SK-N-MC (cell line): ENCODE measurements at regions not wholly inside any gene's neighbourhood (a gene's known extent, or its start where the extent isn't known, plus 50 kb on each side); places are given as distances from the start of the nearest gene placed in this dataset.
"Not testable (repeated sequence)": the region's sequence is repeated elsewhere in the genome, so short reads cannot be mapped to it uniquely, and the experiment has no call there.

Source experiments
- EZH2 ChIP-seq: fragments of 200-600 bp; sonication (generic); IDR thresholded peaks from one replicate; pipeline ENCODE4 v1.6.1; 2017; ENCODE audit warnings: antibody characterized with exemption
- FOXP2 ChIP-seq: optimal IDR thresholded peaks from 2 replicates; pipeline ENCODE3; 2011; ENCODE audit warnings: mild to moderate bottlenecking, moderate library complexity; ENCODE audit not compliant: insufficient read depth; ENCODE audit errors: extremely low read length, control extremely low read depth
- POLR2AphosphoS5 ChIP-seq: IDR thresholded peaks from 2 replicates; pipeline ENCODE4 v1.6.1; 2012; ENCODE audit warnings: mild to moderate bottlenecking, low read depth, low read length, borderline replicate concordance

DNA sequence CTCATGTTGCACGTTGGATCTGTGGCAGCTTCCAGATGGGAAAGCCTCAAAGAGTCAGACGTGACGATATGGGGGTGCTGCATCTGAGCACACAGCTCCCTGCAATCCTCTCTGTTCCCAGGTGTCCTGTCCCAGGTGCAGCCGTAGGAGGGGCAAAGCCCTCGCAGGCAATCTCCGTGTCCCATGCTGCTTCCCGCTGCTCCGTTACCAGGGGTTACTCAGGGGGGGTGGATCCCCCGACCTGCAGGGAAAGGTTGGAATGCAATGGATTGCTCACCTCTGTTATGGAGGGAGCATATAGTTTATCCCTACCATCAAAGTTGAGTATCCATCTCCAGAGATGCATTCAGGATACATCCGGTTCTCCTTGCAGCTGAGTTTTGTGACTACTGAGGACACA lies 476.1 kb downstream of the GOLGA6L6 start:
- TF ChIP-seq POLR2AphosphoS5, EZH2, FOXP2: not testable (repeated sequence)
